Prostate gland (tissue), 2 donors: ENCODE measurements at regions not wholly inside any gene's neighbourhood (a gene's known extent, or its start where the extent isn't known, plus 50 kb on each side); places are given as distances from the start of the nearest gene placed in this dataset.

Source experiments
- POLR2A ChIP-seq: fragments of 450-650 bp; IDR thresholded peaks from one replicate; pipeline ENCODE4 v1.6.1; 2016; ENCODE audit warnings: antibody characterized with exemption, mild to moderate bottlenecking
- POLR2AphosphoS5 ChIP-seq: sonication (generic); formaldehyde crosslinking; IDR thresholded peaks from one replicate; pipeline ENCODE4 v1.6.1; 2017; ENCODE audit warnings: antibody characterized with exemption
- TF ChIP-seq, protein P1 (sequence below), 4 experiments: fragments of 200-600 bp in 2 of 4; fragments of 450-650 bp in 2 of 4; sonication (generic) in 2 of 4; IDR thresholded peaks; 1 replicate in 3 of 4; 2 replicates in 1 of 4; pipeline ENCODE4 v1.5.1; 2016 to 2019; ENCODE audit warnings: antibody characterized with exemption in 4 of 4, mild to moderate bottlenecking in 2 of 4, moderate library complexity in 2 of 4

DNA sequence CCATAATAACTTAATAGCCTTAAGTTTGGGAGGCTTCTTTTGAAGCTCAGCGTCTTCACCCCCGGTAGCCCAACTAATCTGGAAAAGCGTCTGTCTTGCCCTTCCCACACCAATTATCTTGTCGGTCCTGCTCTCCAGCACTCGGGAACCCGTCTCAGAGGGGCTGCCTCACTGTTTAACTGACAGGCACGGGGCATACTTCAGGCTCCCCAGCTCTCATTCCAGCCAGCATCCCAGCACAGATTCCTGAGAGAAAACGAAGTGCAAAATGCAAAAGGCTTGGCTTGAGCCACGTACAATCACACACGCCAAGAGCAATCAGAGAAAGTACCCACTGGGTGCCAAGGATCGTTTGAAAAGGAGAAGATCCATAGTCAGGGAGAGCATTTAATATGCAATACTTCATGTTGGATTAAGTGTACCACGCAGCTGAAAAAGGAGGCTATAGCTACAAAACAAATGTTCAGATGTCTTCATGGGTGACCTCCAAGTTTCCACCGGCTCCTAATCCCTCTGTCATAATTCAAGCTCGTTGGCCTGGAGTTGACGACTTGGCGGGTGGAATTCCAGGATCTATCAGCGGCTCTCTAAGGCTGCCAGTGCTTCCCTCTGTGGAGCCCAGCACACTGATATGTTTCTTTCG, 53.7 kb upstream of the STX16 start:
- TF ChIP-seq, protein P1, sequence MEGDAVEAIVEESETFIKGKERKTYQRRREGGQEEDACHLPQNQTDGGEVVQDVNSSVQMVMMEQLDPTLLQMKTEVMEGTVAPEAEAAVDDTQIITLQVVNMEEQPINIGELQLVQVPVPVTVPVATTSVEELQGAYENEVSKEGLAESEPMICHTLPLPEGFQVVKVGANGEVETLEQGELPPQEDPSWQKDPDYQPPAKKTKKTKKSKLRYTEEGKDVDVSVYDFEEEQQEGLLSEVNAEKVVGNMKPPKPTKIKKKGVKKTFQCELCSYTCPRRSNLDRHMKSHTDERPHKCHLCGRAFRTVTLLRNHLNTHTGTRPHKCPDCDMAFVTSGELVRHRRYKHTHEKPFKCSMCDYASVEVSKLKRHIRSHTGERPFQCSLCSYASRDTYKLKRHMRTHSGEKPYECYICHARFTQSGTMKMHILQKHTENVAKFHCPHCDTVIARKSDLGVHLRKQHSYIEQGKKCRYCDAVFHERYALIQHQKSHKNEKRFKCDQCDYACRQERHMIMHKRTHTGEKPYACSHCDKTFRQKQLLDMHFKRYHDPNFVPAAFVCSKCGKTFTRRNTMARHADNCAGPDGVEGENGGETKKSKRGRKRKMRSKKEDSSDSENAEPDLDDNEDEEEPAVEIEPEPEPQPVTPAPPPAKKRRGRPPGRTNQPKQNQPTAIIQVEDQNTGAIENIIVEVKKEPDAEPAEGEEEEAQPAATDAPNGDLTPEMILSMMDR (IDR thresholded peaks at IDR 0.05) = no peak
- TF ChIP-seq POLR2A (no peak), POLR2AphosphoS5 (no peak)
